ENCODE measurements at regions not wholly inside any gene's neighbourhood (a gene's known extent, or its start where the extent isn't known, plus 50 kb on each side); places are given as distances from the start of the nearest gene placed in this dataset.

DNA sequence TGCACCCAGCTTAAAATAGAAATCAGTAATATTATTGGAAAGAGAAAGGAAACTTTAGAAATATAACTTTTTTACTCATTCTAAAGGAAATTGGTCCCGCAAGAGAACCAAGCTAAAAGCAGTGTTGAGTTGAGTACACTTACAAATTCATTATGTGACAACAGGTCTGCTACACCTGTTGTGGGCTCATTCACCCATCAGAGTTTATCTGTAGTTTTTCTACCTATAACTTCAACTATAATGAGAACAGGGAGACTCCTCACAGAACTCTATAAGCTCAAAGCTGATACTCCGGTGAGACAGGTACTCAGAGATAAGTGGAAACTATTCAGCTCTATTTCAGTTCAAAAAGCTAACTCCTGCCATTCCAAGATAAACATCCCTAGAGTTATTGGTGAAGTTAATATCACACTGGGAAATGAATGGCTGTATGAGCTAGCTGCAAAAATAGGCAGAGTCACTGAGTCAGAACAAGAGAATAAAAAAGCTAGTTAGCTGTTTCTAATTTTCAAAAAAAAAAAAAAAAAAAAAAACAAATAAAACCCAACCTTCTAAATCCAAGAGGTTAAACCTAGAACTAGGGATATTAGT, 121.3 kb downstream of the PPP1R3A start:
- no peak for DNase-seq
- TF ChIP-seq GATA1 (IDR thresholded peaks at IDR 0.05; ENCODE audit: low read depth, low read length) (no peak), POLR2A (IDR thresholded peaks at IDR 0.05; ENCODE audit: low read length) (no peak)

DNA sequence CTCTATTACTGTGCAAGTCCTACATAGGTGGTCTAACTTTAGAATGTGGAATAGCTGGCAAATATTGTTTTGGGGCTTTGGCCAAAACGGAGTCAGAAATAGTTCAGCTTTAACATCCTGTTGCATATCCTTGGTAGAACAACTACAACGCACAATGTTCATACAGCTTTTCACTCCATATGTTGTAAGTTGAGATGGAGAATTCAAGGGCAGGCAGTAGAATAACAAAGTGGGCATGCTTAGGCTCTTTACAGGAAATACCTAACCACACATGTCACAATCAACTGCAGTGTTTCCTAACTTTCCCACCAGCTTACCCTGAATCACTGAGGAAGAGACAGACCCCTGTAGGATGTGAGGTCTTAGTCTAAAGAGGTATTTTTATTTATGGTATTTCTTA, 122.3 kb downstream of the PPP1R3A start:
- DNase-seq, result no peak
- TF ChIP-seq GATA1 (IDR thresholded peaks at IDR 0.05; ENCODE audit: low read depth, low read length), result no peak
- no peak for TF ChIP-seq POLR2A (IDR thresholded peaks at IDR 0.05; ENCODE audit: low read length)

DNA sequence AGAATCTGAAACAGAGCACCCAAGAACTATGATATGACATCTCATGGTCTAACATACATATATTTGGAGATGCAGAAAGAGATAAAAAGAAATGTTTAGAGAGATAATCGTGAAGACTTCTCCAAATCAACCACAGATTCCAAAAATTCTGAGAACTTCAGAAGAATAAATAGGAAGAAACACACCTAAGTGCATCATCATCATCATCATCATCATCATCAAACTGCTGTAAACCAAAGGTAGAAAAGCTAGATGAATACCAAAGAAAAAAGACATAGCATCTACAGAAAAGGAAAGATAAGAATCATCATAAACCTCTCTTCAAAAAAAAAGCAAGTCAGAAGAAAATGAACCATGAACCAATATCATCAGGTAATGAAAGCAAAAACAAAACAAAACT, 124.2 kb downstream of the PPP1R3A start:
- TF ChIP-seq POLR2A (IDR thresholded peaks at IDR 0.05; ENCODE audit: low read length), result no peak
- TF ChIP-seq GATA1 (IDR thresholded peaks at IDR 0.05; ENCODE audit: low read depth, low read length), result no peak
- no peak for DNase-seq

DNA sequence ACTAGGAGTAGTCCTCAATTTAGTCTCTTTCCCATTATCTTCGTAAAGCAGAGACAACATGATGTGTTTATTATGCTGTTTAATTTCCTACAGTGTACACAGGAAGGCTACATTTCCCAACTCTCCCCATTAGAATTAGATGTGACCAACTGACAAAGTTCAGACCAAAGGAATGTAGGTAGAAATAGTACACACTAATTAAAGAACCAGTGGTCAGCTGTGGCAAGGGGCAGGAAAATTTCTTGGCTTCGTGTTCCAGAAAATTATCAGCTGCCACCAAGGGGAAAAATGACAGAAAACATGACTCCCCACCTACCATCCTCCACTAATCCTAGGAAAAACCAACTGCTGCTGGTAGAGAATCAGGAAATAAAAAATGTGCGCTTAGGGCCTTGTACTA, 125.6 kb downstream of the PPP1R3A start:
- no peak for DNase-seq
- TF ChIP-seq GATA1 (IDR thresholded peaks at IDR 0.05; ENCODE audit: low read depth, low read length) (no peak), POLR2A (IDR thresholded peaks at IDR 0.05; ENCODE audit: low read length) (no peak)

DNA sequence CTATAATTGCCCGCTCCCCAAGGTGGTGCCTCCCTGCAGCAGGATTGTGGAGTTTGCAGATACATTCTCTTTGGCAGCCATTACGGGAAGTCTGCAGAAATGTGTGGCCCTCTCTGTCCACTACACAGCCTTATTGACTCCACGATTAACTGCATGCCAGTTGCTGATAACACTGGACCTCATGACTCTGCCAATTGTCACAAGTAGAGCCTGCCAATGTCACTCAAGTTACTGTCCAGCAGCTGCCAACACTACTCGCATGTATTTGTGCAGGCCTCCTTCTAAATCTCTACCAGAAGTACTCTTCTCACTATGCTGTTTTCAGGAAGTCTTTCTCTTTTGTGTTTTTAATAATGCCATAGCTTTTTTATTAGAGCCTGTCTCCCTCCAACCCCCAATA, 128.8 kb downstream of the PPP1R3A start:
- no peak for DNase-seq
- no peak for TF ChIP-seq POLR2A (IDR thresholded peaks at IDR 0.05; ENCODE audit: low read length)
- no peak for TF ChIP-seq GATA1 (IDR thresholded peaks at IDR 0.05; ENCODE audit: low read depth, low read length)

DNA sequence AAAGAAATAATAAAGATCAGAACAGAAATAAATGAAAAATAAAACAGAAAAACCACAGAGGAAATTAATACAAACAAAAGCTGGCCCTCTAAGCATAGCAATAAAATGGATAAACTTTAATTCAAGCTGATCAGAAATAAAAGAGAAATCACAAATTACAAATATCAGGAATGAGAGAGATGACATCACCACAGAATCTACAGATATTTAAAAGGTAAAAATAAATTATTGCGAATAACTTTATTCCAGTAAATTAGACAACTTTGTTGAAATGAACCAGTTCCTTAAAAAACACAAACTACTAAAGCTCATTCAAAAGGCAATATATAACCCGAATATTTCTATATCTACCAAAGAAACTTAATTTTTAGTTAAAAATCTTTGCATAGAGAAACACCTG, 131.7 kb downstream of the PPP1R3A start:
- TF ChIP-seq POLR2A (IDR thresholded peaks at IDR 0.05; ENCODE audit: low read length), result no peak
- no peak for TF ChIP-seq GATA1 (IDR thresholded peaks at IDR 0.05; ENCODE audit: low read depth, low read length)
- DNase-seq, result no peak

DNA sequence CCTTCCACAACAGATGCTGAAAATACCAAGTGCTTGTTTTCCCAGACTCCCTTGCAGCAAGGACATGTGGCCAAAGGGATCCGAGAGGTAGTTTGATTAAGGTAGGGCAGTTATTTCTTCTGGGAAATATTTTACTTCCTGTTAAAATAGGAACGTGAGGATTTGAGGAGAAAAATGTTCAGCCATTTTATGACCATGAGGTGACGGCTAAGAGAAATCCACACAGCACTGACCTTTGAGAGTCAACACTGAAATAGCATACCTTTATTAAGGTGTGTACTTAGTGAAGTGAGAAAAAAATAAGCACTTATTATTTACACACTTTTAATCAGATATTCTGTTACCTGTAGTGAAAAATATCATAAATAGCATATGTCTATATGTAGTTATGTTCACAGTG, 133.9 kb downstream of the PPP1R3A start:
- DNase-seq, result no peak
- TF ChIP-seq GATA1 (IDR thresholded peaks at IDR 0.05; ENCODE audit: low read depth, low read length) (no peak), POLR2A (IDR thresholded peaks at IDR 0.05; ENCODE audit: low read length) (no peak)

DNA sequence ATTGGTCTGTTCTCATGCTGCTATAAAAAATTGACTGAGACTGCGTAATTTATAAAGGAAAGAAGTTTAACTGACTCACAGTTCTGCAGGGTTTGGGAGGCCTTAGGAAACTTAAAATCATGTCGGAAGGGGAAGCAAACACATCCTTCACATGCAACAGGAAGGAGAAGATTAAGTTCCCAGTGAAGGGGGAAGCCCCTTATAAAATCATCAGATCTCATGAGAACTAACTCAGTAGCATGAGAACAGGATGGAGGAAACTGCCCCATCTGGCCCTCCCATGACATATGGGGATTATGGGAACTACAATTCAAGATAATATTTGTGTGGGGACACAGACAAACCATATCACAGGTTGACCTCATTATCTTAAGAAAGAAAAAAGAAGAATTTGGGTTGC, 134.5 kb downstream of the PPP1R3A start:
- TF ChIP-seq POLR2A (IDR thresholded peaks at IDR 0.05; ENCODE audit: low read length) (no peak), GATA1 (IDR thresholded peaks at IDR 0.05; ENCODE audit: low read depth, low read length) (no peak)
- no peak for DNase-seq

DNA sequence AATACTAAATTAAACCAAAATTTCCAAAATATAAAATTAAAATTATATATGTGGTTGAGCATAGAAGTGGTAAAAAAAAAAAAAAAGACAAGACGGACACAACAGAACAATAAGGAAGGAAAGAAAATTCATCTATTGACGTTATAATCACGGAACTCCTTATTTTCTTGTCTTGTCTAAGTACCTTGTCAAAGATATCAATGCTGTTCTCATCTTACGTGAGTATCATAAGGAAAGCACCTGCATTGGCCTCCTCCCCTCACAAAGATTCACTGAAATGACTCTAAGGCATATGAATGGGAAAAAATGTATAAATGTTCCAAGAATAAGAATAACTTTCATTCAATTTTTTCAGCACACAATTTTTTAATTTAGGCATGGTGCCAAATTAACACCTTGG, 135.4 kb downstream of the PPP1R3A start:
- TF ChIP-seq POLR2A (IDR thresholded peaks at IDR 0.05; ENCODE audit: low read length) (no peak), GATA1 (IDR thresholded peaks at IDR 0.05; ENCODE audit: low read depth, low read length) (no peak)
- DNase-seq, result no peak

DNA sequence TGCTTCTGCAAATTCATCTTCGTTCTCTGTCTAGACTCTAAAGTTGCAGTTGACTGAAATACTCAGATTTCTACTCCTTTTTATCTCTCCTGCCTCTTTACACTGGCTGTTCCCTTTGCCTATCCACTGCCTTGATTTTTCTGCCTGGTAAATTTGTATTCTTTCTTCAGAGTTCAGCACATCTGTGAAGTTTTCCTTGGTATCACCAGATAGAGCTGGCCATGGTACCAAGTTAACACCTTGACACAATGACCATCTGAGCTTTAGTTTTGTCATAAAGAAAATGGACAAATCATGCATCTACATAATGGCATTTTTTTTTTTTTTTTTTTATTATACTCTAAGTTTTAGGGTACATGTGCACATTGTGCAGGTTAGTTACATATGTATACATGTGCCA, 143.0 kb downstream of the PPP1R3A start:
- no peak for TF ChIP-seq POLR2A (IDR thresholded peaks at IDR 0.05; ENCODE audit: low read length)
- DNase-seq, result no peak

DNA sequence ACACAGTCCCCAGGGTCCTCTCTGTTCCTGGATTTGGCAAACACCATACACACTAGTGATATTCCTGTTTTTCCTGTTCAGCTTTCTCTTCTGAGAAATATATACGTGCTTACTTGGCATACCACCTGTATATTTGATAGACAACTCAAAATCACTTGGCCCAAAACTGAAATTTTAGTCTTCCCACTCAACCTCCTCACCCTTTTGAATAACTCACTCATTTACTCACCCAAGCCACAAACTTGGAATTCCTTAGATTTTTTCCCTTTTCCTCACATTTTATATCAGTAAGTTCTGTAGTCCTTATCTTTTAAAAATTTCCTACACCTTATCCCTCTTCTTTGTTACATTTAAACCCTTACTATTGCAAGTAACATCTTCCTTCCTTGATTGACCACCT, 143.4 kb downstream of the PPP1R3A start:
- TF ChIP-seq POLR2A (IDR thresholded peaks at IDR 0.05; ENCODE audit: low read length) (no peak), GATA1 (IDR thresholded peaks at IDR 0.05; ENCODE audit: low read depth, low read length) (no peak)
- DNase-seq, result no peak

DNA sequence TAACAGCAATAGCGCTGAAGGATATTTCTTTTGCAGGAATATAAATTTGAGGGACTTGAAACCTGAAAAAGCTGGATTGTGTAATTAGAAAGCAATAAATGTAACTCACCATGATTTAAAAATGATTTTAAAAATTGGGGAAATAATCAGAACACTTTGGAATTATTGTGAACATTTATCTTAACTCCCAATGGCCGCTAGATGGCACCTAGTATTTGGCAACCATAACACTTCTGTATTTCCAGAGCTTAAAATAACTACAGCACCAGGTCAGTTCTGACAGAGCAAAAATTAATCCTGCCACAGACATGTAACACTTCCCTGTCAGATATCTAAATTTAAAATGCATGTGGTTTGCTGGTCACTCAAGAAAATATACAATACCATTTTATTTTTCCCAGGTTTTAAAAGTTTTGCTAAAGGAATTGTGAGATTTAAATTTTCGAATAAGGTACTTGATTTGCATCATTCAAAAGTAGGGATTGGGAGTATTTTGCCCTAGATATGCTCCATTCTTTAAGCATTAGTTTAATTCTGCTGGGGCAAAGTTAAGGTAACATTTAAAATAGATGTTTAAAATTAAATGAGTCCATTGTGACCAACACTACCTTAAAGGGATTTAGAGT, 144.5 kb downstream of the PPP1R3A start:
- TF ChIP-seq POLR2A (IDR thresholded peaks at IDR 0.05; ENCODE audit: low read length) (no peak), GATA1 (IDR thresholded peaks at IDR 0.05; ENCODE audit: low read depth, low read length) (no peak)
- peak; percentile 6 to 25 for DNase-seq

DNA sequence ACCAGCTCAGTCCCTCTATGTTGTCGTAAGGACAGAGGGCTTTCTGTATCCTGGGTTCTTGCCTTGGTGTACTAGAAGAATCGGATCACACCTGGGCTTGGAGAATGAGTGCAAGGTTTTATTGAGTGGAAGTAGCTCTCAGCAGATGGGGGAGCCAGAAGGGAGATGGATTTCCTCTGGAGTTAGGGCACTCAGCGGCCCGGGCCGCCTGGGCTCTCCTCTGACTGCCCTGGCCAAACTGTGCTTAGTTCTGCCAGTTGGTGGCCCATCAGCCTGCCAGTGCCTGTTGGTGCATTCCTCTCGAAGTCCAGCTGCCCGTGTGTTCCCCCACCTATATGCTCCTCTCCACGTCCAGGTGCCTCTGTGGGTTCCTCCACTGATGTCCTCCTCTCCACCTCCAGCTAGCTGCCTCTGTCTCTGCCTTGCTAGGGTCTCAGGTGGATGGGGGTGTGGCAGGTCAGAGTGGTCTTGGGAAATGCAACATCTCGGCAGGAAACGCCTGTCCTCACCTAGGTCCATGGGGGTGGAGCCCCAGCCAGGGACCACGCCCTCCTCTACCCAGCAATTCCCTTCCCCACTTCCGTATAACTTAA, 148.6 kb downstream of the PPP1R3A start:
- TF ChIP-seq GATA1 (IDR thresholded peaks at IDR 0.05; ENCODE audit: low read depth, low read length) (no peak), POLR2A (IDR thresholded peaks at IDR 0.05; ENCODE audit: low read length) (no peak)
- no peak for DNase-seq

DNA sequence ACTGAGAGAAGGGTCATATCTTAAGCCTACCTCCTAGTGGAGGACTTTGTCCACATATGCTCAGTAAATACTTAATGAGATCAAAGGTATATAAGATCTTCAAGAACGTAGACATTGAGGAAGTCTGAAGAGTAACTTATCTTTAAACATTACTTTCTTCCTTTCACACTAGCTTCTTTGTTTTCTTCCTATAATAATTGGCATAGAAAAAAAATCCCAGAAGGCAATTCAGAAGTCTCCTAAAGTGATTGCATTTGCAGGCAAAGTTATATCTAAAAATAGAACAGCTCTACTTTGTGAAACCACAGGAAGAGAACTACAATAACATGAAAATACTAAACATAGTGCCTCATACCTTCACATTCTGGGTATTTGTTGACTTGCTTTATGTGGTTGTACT, 150.4 kb downstream of the PPP1R3A start:
- no peak for DNase-seq
- no peak for TF ChIP-seq GATA1 (IDR thresholded peaks at IDR 0.05; ENCODE audit: low read depth, low read length)
- no peak for TF ChIP-seq POLR2A (IDR thresholded peaks at IDR 0.05; ENCODE audit: low read length)

DNA sequence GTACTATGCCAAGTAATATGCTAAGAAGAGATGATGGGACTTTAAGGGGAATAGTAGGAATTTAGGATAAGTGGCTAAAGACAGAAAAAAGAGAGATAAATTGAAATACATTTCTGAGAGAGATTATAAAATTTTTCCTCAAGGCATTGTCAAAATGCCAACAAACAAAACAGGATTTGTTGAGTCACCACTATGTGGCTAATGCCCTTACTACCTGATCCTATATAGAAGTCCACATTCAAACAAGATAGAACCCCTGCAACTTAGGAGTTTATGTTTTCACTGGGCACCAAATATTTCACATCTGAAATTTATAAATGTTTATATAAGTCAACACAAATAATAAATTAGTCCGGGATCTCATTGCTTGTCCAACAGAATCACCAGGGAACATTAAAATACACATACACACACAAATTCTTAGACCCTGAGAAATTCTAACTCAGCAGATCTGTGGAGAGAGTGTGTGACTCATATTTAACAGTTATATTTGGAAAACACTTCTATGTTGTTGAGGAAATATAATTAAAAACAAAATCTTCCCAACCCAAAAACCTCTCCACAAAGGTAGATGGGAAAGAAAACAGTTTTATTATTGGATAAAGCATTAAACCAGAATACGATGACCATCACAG, 154.3 kb downstream of the PPP1R3A start:
- no peak for TF ChIP-seq GATA1 (IDR thresholded peaks at IDR 0.05; ENCODE audit: low read depth, low read length)
- no peak for DNase-seq
